Lung (tissue), 11 donors: ENCODE measurements at regions not wholly inside any gene's neighbourhood (a gene's known extent, or its start where the extent isn't known, plus 50 kb on each side); places are given as distances from the start of the nearest gene placed in this dataset.
A peak's percentile ranks its signal among the peaks of the same experiment; 100 is the strongest.

Experiments used
- ATAC-seq: fragments of 200-7000 bp; cut with Tn5 transposase; one replicate; pipeline ENCODE4 v1.9.1; 2020; ENCODE audit warnings: moderate number of reproducible peaks; ENCODE audit not compliant: insufficient read depth, low FRiP score
- DNase-seq, 3 donors: peaks; one replicate each; pipeline ENCODE4 v3.0.0-alpha.2; 2013 to 2017
- H3K27ac ChIP-seq, 2 donors: one replicate each; pipeline ENCODE4 v1.5.1; 2013; ENCODE audit warnings: mild to moderate bottlenecking in 2 of 2, moderate library complexity in 2 of 2, control low read depth in 1 of 2, inconsistent platforms in 1 of 2, low read depth in 1 of 2, low read length in 1 of 2
- H3K27me3 ChIP-seq, 3 donors: one replicate each; pipeline ENCODE4 v1.5.1; 2013; ENCODE audit warnings: low read length in 2 of 3; ENCODE audit not compliant: control insufficient read depth in 3 of 3, insufficient read depth in 3 of 3
- H3K36me3 ChIP-seq, 4 donors: one replicate each; pipeline ENCODE4 v1.5.1; 2013; ENCODE audit warnings: low read length in 4 of 4, mild to moderate bottlenecking in 1 of 4, moderate library complexity in 1 of 4; ENCODE audit not compliant: control insufficient read depth in 4 of 4, insufficient read depth in 4 of 4
- H3K4me1 ChIP-seq, 5 donors: one replicate each; pipeline ENCODE4 v1.5.1; 2013; ENCODE audit warnings: low read length in 5 of 5, mild to moderate bottlenecking in 2 of 5, moderate library complexity in 1 of 5; ENCODE audit not compliant: control insufficient read depth in 5 of 5, insufficient read depth in 5 of 5
- H3K4me3 ChIP-seq: one replicate; pipeline ENCODE4 v1.5.1; 2013; ENCODE audit warnings: mild to moderate bottlenecking, control low read depth, moderate library complexity
- H3K9ac ChIP-seq, 2 donors: one replicate each; pipeline ENCODE4 v1.5.1; 2013; ENCODE audit warnings: low read length in 2 of 2, control low read depth in 1 of 2; ENCODE audit not compliant: insufficient read depth in 1 of 2
- H3K9me3 ChIP-seq, 4 donors: one replicate each; pipeline ENCODE4 v1.5.1; 2013; ENCODE audit warnings: low read length in 3 of 4, mild to moderate bottlenecking in 1 of 4, moderate library complexity in 1 of 4; ENCODE audit not compliant: control insufficient read depth in 4 of 4, insufficient read depth in 3 of 4
- whole genome bisulfite sequencing, 2 donors: extraction: QIAGEN DNeasy Blood & Tissue Kit; methylation state at CpG; one replicate each; pipeline ENCODE4 v1.1.7; 2013; 5-methylcytosine and 5-hydroxymethylcytosine counted together
- TF ChIP-seq, protein P1 (sequence below): IDR thresholded peaks from 2 replicates; pipeline ENCODE4 v1.5.1; 2012; ENCODE audit warnings: mild to moderate bottlenecking; ENCODE audit errors: control extremely low read depth, extremely low read depth
- donor health status: control.
- donor health status: control.
- donor health status: Bipolar disorder and iron deficiency.
- donor health status: healthy.
- donor health status: DM: yes; HTN: yes; CAD: no.

DNA sequence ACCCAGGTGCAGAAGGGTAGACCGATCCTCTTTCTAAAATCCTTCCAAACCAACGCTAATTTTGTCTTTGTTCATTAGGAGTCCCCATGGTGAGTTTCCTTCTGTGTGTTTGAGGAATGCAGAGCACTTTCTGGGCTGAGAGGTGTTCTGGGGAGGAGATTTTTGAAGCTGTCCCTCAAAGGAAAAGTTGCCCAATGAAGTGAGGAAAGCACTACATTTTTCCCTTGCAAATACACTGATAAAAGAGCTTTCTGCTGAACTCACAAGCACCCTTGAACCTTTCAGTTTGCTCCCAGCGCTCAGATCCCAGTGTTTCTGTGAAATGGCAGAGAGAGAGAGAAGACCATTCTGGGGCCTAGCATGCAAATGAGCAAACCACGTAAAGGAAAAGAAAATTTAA is 299.6 kb upstream of the FANCL start:
- Histone ChIP-seq H3K9me3 (no peaks in the 10 kb centered on the region), H3K27ac (no peak overlapping the region), H3K9ac (no peak overlapping the region), H3K4me1 (peaks cover 0 to 11% (median 1%) of the 10 kb centered on the region in 5 donors), H3K27me3 (no peaks in the 10 kb centered on the region), H3K36me3 (no peaks in the 10 kb centered on the region), H3K4me3 (no peak overlapping the region)
- peak; percentile 28 to 70 (median 42) for DNase-seq
- peak; percentile 61 for ATAC-seq
- whole genome bisulfite sequencing, 2 donors: 51 to 82% methylated on average over 4 of the region's 4 CpGs
- TF ChIP-seq, protein P1, sequence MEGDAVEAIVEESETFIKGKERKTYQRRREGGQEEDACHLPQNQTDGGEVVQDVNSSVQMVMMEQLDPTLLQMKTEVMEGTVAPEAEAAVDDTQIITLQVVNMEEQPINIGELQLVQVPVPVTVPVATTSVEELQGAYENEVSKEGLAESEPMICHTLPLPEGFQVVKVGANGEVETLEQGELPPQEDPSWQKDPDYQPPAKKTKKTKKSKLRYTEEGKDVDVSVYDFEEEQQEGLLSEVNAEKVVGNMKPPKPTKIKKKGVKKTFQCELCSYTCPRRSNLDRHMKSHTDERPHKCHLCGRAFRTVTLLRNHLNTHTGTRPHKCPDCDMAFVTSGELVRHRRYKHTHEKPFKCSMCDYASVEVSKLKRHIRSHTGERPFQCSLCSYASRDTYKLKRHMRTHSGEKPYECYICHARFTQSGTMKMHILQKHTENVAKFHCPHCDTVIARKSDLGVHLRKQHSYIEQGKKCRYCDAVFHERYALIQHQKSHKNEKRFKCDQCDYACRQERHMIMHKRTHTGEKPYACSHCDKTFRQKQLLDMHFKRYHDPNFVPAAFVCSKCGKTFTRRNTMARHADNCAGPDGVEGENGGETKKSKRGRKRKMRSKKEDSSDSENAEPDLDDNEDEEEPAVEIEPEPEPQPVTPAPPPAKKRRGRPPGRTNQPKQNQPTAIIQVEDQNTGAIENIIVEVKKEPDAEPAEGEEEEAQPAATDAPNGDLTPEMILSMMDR: no peak

DNA sequence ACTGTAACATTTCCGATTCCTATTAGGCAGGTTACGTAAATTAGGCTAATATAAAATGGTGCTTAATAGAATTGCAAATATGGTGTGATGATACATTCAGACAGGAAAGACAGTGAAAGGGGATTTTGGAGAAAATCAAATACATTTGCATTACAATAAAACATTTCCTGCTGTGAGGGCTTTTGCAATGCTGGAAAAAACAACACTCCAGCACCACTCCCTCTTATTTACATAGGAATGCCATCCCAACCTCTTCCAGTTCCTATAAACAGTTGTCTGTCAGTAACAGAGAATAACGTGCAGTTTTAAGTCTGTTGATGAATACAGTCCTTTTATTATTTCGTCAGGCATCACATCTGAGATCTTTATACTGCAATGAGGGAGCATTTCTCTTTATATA is 298.8 kb upstream of the FANCL start:
- Histone ChIP-seq H3K27ac (no peak overlapping the region), H3K4me3 (no peak overlapping the region), H3K36me3 (no peaks in the 10 kb centered on the region), H3K4me1 (peaks cover 0 to 12% (median 1%) of the 10 kb centered on the region in 5 donors), H3K27me3 (no peaks in the 10 kb centered on the region), H3K9me3 (no peaks in the 10 kb centered on the region), H3K9ac (no peak overlapping the region)
- WGBS, 2 donors: 65 to 72% methylated on average over 4 of the region's 4 CpGs
- TF ChIP-seq, protein P1: no peak
- no peak for ATAC-seq
- DNase-seq: no peak

DNA sequence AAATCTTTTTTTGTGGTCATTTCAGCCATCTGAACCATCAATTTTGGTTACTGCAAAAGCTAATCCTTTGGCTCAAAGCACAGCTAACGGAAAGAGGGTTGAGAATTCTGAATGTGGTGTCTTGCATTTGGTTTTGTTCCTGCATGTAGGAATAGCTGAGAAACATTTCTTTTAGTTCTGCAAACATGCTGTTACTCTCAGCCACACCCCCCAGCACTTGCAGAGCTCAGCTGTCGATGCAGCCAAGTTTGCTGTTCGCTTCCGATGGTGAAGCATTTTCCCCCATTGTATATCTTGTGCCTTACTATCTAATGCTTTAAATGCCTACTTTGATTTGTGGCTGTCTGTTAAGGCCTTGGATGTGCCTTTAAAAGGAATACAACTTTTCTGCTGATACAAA is 294.9 kb upstream of the FANCL start:
- ATAC-seq (no peak), DNase-seq (peak; percentile 9 to 48 (median 19))
- H3K4me3 ChIP-seq: no peak overlapping the region
- H3K9me3 ChIP-seq: no peaks in the 10 kb centered on the region
- TF ChIP-seq, protein P1: no peak
- H3K27ac ChIP-seq: no peak overlapping the region
- WGBS, 2 donors: 64 to 79% methylated on average over 4 of the region's 4 CpGs
- no peaks in the 10 kb centered on the region for H3K36me3 ChIP-seq
- peaks cover 0 to 12% (median 0%) of the 10 kb centered on the region in 5 donors for H3K4me1 ChIP-seq
- H3K27me3 ChIP-seq: no peaks in the 10 kb centered on the region
- no peak overlapping the region for H3K9ac ChIP-seq

DNA sequence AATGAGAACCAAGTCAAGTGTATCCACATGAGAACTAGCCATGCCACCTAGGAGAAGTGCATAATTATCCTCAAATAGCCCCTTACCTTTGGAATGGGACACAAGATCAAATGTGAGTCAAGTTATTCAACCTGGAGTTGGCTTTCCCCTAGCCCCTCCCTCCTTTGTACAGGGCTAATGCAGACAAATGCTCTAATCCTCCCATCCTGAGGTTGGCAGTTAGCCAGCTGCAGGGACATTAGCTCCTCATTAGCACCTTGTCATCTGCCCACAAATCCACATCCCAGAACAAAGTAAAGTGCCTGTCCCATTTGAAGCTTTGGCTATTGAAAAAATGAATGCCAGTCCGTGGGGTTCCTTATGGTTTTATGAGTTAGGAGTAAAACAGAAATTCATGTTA is 294.1 kb upstream of the FANCL start:
- TF ChIP-seq, protein P1: no peak
- H3K27me3 ChIP-seq: no peaks in the 10 kb centered on the region
- 65 to 68% methylated on average over 1 of the region's 1 CpG for WGBS, 2 donors

More for the DNA sequence above, 294.1 kb upstream of the FANCL start:
- no peak overlapping the region for H3K27ac ChIP-seq
- H3K9me3 ChIP-seq: no peaks in the 10 kb centered on the region
- H3K36me3 ChIP-seq: no peaks in the 10 kb centered on the region
- H3K4me3 ChIP-seq: no peak overlapping the region
- no peak overlapping the region for H3K9ac ChIP-seq
- DNase-seq (peak in 2 of 3 donors; percentile 4 to 15), ATAC-seq (no peak)
- peaks cover 0 to 8% (median 0%) of the 10 kb centered on the region in 5 donors for H3K4me1 ChIP-seq
